HG02884 (cell line): ENCODE measurements at regions not wholly inside any gene's neighbourhood (a gene's known extent, or its start where the extent isn't known, plus 50 kb on each side); places are given as distances from the start of the nearest gene placed in this dataset.
A peak's percentile ranks its signal among the peaks of the same experiment; 100 is the strongest.
"Not testable (repeated sequence)": the region's sequence is repeated elsewhere in the genome, so short reads cannot be mapped to it uniquely, and the experiment has no call there.

Source experiments
- ATAC-seq: cut with Tn5 transposase; IDR thresholded peaks from one replicate; pipeline ENCODE4 v1.9.1; 2021; ENCODE audit warnings: mild to moderate bottlenecking, moderate library complexity; ENCODE audit not compliant: unreplicated experiment

DNA sequence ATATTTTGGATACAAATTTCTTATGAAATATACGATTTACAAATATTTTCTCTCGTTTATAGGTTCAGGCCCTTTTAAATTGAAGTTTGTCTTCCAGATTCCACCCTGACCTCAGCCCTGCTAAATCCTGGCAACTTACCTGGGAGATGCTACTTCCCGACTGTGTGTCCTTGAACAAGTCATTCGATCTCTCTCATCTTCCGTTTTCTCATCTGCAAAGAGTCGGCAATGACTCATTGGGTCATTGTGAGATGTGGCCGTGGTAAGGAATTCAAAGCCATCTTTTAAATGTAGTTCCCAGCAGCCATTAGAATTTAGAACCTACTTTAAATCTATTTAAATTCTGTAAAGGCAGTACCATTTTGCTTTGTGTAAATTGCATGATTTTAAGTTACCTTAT lies 72.5 kb downstream of the LHX2 start:
- ATAC-seq, result no peak

DNA sequence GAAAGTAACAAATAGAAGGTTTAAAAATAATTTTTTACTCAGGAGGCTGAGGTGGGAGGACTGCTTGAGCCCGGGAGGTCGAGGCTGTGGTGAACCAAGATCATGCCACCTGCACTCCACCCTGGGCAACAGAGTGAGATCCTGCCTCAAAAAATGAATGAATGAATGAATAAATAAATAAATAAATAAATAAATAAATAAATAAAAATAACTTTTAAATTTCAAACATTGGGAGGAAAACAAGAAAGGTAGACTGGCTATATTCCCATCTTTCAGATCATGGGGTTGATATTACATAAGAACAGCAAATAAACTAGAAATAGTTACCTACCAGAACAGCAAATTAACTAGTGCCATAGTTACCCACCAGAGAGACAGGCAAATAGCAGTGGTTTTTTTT lies 75.7 kb downstream of the LHX2 start:
- ATAC-seq, result no peak

GRCh38 chr9:124088476-124088837 lies 76.9 kb downstream of the LHX2 start:
- ATAC-seq, result no peak

DNA sequence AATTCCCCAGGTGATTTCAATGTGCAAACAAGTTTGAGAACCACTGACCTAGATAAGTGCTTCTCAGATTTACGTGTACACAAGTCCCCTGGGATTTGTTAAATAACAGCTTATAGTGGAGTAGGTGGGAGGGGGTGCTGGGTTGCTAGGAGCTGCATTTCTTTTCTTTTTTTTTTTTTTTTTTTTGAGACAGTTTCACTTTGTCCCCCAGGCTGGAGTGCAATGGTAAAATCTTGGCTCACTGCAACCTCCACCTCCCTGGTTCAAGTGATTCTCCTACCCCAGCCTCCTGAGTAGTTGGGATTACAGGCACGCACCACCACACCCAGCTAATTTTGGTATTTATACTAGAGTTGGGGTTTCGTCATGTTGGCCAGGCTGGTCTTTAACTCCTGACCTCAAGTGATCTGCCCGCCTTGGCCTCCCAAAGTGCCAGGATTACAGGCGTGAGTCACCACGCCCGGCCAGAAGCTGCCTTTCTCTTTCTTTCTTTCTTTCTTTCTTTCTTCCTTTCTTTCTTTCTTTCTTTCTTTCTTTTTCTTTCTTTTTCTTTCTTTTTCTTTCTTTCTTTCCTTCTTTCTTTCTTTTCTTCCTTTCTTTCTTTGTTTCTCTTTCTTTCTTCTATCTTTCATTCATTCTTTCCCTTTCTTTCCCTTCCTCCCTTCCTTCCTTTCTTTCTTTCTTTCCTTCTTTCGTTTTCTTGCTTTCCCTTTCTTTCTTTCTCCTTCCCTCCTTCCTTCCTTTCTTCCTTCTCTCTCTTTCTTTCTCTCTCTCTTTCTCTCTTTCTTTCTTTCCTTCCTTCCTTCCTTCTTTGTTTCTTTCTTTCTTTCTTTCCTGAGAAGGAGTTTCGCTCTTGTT lies 78.3 kb downstream of the LHX2 start:
- ATAC-seq, result peak; percentile 62

- no peak for ATAC-seq
Measured at GRCh38 chr9:124098141-124098905, 86.8 kb downstream of the LHX2 start.

- no peak for ATAC-seq
Measured at GRCh38 chr9:124099860-124100259, 88.3 kb downstream of the LHX2 start.

DNA sequence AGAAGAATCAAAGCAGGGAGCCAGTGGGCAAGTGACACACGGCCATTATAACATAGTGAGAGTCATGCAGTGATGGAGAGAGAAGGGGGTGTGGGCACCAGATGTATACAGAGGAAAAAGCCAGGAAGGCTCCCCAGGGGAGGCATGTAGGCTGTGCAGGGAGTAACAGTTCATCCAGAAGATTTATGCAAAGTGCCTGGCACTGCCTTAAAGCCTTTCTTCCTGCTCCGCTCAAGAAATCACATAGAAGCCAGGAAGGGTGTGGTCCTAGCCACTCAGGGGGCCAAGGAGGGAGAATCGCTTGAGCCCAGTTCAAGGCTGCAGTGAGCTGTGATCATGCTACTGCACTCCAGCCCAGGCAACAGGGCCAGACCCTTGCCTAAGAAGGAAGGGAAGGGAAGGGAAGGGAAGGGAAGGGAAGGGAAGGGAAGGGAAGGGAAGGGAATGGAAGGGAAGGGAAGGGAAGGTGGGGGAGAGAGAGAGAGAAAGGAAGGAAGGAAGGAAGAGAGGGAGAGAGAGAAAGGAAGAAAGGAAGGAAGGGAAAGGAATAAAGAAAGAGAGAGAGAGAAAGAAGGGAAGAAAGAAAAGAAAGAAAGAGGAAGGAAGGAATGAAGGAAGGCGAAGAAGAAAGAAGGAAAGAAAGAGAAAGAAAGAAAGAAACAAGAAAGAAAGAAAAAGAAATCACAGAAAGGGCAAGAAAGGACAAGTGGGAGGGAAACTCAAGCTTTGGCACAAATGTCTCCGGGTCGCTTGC lies 89.8 kb downstream of the LHX2 start:
- no peak for ATAC-seq

GRCh38 chr9:124101969-124102345 lies 90.4 kb downstream of the LHX2 start:
- ATAC-seq, result no peak

DNA sequence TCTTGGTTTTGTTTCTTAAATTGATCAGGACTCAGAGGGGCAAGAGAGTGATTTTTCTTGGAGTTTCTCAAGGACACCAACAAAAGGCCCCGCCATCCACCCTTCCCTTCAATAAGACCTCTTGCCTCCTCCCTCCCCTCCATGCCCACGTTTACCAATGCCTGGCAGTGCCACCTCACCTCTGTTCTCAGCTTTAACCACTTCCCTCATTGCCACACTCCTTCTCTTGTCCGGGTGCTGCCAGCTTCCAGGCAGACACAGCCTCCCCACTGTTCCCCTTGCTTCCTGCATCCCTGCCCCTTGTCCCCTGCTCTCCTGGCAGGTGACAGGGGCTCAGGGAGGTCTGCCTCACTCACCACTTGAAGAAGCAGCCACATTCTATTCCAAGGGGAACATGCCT lies 90.8 kb downstream of the LHX2 start:
- ATAC-seq, result no peak

- no peak for ATAC-seq
Measured at GRCh38 chr9:124105266-124105665, 93.7 kb downstream of the LHX2 start.

DNA sequence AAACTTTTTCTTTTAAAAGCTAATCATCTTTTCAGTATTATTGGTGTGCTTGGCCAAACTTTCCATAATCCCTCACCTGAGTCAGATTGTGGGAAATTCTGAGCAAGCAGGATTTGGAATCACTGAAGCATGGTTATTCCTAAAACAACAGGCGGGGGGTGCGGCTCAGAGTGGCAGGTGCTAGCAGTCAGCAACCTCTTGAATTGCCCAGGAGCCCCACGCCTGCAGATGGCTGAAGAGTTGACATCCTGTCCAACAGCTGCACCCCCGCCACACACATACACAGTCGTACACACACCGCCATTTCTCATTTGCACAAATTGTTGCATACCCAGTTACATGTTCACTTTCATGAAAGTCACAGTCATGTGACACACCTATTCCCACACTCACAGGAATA lies 96.6 kb downstream of the LHX2 start:
- ATAC-seq, result no peak

- ATAC-seq, result no peak
Measured at GRCh38 chr9:124110307-124110915, 98.8 kb downstream of the LHX2 start.

- no peak for ATAC-seq
Measured at GRCh38 chr9:124116683-124117363, 105.3 kb downstream of the LHX2 start.

GRCh38 chr9:124118894-124119293 lies 107.3 kb downstream of the LHX2 start:
- ATAC-seq, result no peak

- ATAC-seq, result no peak
Measured at GRCh38 chr9:124120272-124120671, 108.7 kb downstream of the LHX2 start.

DNA sequence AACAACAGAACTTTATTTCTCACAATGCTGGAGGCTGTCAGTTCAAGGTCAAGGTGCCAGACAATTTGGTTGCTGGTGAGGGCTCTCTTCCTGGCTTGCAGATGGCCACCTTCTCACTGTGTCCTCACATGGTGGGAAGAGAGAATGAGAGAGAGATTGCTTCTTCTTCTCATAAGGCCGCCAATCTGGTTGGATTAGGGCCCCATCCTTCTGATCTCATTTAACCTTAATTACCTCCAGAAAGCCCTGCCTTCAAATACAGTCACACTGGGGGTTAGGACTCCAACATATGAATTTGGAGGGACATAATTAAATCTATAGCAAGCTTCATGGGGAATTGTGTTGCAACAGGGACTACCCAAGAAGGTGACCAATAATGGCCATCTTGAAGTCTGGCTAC lies 110.2 kb downstream of the LHX2 start:
- ATAC-seq, result no peak

- no peak for ATAC-seq
Measured at GRCh38 chr9:124122321-124122720, 110.8 kb downstream of the LHX2 start.

DNA sequence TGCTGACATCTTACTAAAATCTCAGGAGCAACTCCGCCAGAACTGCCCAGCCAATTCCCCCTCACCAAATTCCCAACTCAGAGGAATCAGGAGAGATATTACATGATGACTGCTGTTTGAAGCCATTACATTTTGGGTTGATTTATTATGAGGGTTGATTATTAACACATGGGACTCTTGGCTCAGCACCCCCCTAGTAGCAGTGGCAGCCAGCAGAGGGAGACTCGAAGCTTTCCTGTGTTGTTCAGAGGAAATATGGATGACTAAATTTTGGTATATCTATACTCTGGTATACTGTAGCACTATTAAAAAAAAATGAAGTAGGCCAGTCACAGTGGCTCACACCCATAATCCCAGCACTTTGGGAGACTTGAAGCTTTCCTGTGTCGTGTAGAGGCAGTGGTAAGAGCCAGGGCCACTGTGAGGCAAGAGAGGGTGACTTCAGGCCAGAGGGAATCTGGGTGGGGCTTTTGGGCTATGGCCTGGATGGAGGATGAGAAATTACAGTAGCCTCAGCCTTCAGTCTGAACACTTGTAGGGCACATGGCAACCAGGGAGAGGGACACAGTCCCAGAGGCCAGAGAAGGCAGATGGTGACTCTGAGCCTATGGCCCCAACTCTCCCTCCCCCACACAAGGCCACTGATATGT lies 111.4 kb downstream of the LHX2 start:
- ATAC-seq, result no peak

DNA sequence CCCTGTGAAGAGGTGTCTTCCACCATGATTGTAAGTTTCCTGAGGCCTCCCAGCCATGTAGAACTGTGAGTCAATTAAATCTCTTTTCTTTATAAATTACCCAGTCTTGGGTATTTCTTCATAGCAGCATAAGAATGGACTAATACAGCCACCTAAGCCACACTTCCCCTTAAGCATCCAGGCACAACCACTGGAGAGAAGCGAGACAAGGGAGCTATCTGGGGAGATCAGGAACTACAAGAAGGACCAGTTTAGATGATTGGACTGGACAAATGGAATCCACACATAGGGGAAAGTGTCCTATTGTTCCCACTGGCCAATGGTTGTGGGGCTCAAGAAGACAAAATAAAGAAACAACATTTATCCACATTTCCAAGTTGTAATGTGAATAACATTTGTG lies 112.1 kb downstream of the LHX2 start:
- not testable (repeated sequence) for ATAC-seq
